Spleen (tissue), 7 donors: ENCODE measurements at regions not wholly inside any gene's neighbourhood (a gene's known extent, or its start where the extent isn't known, plus 50 kb on each side); places are given as distances from the start of the nearest gene placed in this dataset.

Experiments used
- POLR2A ChIP-seq, 3 donors: fragments of 450-650 bp; IDR thresholded peaks; one replicate each; pipeline ENCODE4 v1.5.1; 2017; ENCODE audit warnings: antibody characterized with exemption in 3 of 3, mild to moderate bottlenecking in 1 of 3
- POLR2AphosphoS5 ChIP-seq, 3 donors: sonication (generic); formaldehyde crosslinking; IDR thresholded peaks; one replicate each; pipeline ENCODE4 v1.5.1; 2017; ENCODE audit warnings: antibody characterized with exemption in 3 of 3
- TF ChIP-seq, protein P1 (sequence below), 11 experiments: fragments of 200-600 bp in 7 of 11; fragments of 450-650 bp in 4 of 11; sonication (generic) in 4 of 11; IDR thresholded peaks in 8 of 11; conservative IDR thresholded peaks in 3 of 11; 1 replicate in 7 of 11; 2 replicates in 4 of 11; pipeline versions ENCODE4 v1.4.0 to v1.8.0; 2016 to 2021; ENCODE audit warnings: antibody characterized with exemption in 11 of 11, inconsistent platforms in 4 of 11, mild to moderate bottlenecking in 1 of 11
- donor health status: DM: no; HTN: no; CAD: no; lungs with moderate emphysema.
- donor health status: DM: no; HTN: no; CAD: no.
- donor health status: DM: no; HTN: no; CAD: no.

DNA sequence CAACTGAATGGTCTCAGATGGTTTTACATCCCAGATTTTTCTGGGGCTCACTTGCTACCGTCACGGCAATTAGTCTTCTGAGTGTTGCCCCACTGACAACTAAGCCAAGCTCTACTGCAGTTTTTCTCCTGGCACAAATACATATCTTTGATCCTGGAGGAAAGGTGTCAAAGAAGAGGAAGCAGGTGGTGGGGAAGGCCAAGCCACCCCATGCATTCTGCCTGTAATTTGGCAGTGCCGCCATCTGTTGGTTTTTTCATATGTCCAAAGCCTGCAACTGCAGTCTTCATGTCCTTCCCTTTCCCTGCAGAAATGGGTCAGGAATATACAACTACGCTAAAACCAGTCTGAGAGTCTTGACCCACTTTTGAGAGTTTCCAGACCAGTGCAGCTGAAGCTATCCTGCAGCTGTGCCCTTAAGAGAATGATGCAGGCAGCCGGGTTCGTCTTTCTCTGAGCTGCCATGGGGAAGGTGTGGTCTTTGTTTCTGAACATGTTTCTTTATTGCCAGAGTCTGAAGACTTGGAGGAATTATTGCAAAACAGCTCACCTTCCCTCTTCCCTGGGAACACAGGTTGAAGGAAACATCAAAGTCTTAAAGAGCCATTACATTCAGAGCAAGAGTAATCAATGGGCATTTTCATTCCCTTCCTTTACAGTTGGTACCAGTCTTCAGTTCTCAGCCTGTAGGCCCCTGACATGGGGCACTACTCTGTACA, 71.8 kb upstream of the ATL2 start:
- TF ChIP-seq, protein P1, sequence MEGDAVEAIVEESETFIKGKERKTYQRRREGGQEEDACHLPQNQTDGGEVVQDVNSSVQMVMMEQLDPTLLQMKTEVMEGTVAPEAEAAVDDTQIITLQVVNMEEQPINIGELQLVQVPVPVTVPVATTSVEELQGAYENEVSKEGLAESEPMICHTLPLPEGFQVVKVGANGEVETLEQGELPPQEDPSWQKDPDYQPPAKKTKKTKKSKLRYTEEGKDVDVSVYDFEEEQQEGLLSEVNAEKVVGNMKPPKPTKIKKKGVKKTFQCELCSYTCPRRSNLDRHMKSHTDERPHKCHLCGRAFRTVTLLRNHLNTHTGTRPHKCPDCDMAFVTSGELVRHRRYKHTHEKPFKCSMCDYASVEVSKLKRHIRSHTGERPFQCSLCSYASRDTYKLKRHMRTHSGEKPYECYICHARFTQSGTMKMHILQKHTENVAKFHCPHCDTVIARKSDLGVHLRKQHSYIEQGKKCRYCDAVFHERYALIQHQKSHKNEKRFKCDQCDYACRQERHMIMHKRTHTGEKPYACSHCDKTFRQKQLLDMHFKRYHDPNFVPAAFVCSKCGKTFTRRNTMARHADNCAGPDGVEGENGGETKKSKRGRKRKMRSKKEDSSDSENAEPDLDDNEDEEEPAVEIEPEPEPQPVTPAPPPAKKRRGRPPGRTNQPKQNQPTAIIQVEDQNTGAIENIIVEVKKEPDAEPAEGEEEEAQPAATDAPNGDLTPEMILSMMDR (IDR thresholded peaks at IDR 0.05 in 8 of 11, conservative IDR thresholded peaks at IDR 0.05 in 3 of 11) = no peak
- no peak for TF ChIP-seq POLR2A (IDR thresholded peaks at IDR 0.05)
- no peak for TF ChIP-seq POLR2AphosphoS5 (IDR thresholded peaks at IDR 0.05)
